Pulmonary artery endothelial cell (primary cell): ENCODE measurements at regions not wholly inside any gene's neighbourhood (a gene's known extent, or its start where the extent isn't known, plus 50 kb on each side); places are given as distances from the start of the nearest gene placed in this dataset.

Experiments
- DNase-seq: peaks from one replicate; pipeline ENCODE4 v3.0.0-alpha.2; 2011; ENCODE audit warnings: low read depth, low spot score

- DNase-seq, result no peak
These were observed 62.5 kb upstream of the ITGA1 start for GRCh38 chr5:52725065-52725746.

- no peak for DNase-seq
These were observed 61.9 kb upstream of the ITGA1 start for GRCh38 chr5:52725808-52726207.

- DNase-seq, result no peak
These were observed 60.7 kb upstream of the ITGA1 start for GRCh38 chr5:52727020-52727419.

- peak; percentile 86 for DNase-seq
These were observed 60.1 kb upstream of the ITGA1 start for GRCh38 chr5:52727576-52727975.

GRCh38 chr5:52728224-52728623 lies 59.5 kb upstream of the ITGA1 start:
- no peak for DNase-seq

GRCh38 chr5:52728686-52729085 lies 59.0 kb upstream of the ITGA1 start:
- DNase-seq, result no peak

- DNase-seq, result no peak
These were observed 56.3 kb upstream of the ITGA1 start for GRCh38 chr5:52731274-52732027.

GRCh38 chr5:52734557-52734956 lies 53.2 kb upstream of the ITGA1 start:
- no peak for DNase-seq

GRCh38 chr5:52735139-52735538 lies 52.6 kb upstream of the ITGA1 start:
- DNase-seq, result no peak
